DMS153 (cell line): ENCODE measurements at regions not wholly inside any gene's neighbourhood (a gene's known extent, or its start where the extent isn't known, plus 50 kb on each side); places are given as distances from the start of the nearest gene placed in this dataset.

Experiments
- DNase-seq: peaks from one replicate; lab custom pipeline; 2025; lab: John Stamatoyannopoulos, UW

DNA sequence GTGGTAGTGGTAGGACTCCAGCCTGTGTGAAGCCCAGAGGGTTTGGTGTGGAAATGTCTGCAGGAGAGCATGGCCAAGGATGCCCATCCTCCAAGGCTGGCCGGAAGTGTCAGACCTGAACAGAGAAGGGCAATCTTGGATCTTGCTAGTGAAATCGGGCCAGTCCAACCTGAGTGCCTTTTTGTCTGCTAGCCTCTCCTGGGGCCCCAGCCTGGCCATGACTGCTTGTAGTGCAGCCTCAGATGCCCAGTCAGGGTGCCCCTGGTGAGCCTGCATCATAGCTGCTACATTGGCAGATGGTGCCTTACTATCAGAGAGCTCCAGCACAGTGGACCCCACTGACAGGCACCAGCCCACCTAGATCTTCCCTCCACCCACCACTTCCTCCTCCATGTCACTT, 99.3 kb upstream of the PCDH18 start:
- DNase-seq = no peak

DNA sequence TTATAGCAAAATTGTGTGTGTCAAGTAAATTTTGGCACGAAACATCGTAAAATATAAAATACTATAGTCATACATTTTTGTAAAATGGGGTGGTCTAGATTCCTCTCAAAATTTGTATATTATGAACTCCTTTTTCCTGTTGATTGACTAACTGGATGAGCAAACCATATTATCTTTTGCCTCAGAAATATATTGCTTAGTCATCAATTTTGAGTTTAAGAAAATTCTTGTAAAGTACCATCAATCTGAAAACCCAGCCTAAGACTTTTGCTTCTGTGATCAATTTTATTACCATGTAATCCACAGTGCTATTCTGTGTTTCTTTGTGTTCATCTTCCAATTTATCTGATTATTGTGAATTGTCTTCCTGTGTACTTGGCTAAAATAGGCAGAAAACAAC, 98.0 kb upstream of the PCDH18 start:
- no peak for DNase-seq

- no peak for DNase-seq
These were observed 95.6 kb upstream of the PCDH18 start for GRCh38 chr4:137627739-137628460.

DNA sequence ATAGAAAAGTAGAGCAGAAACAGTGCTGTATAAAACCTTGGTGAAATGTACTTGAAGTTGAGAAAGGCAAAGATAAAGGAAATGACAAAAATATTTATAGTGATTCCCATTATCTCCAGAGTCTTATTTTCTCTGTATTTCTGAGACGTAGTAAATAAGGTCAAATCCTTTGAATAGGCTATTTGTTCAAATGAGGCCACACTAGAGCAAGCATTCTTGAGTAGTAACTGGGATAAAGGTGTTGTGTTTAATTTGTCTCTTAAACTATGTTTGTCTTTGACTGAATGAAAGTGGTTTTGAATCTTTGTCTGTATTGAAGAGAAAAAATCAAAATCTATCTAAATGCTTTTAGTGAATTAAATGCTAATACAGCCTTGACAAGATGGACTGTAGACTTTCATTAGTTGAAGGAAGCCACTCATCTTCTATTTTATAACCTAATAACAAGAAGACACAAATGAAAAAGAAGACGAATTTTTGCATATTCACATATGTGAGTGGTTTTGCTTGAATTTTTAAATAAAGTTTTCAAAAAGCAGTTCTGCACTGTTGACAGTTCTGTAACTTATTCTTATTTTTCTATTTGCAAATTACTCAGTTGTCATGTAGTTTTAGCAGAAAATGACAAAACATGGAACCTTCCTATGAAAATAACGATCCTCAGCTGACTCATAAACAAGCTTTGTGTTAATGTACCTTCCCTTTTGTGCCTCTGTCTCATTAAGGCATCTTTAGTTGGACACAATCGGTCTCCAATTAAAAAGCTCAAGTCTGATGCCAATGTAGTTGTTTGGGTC, 94.8 kb upstream of the PCDH18 start:
- no peak for DNase-seq

DNA sequence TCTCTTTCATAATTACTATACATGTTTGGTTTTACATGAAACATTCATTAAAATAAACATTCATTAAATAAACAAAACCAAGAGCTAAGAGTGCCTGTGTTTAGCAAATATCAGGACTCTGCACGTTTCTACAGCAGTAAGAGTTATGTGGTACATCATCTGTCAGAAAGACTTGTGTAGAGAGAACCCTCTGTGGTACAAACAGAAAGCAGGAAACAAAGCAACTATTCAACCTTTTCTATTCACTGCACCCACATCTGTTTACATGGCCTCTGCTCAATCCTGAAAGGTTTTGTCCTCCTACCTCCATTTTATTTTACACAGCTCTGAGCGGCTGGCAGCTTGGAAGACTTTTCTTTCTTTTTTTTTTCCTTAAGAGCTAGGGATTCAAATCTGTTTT, 90.7 kb upstream of the PCDH18 start:
- peak; percentile 89 for DNase-seq

GRCh38 chr4:137621056-137621455, 88.8 kb upstream of the PCDH18 start:
- peak; percentile 79 for DNase-seq

- DNase-seq = peak; percentile 75
These were observed 82.2 kb upstream of the PCDH18 start for GRCh38 chr4:137614491-137614890.

GRCh38 chr4:137611998-137612700, 79.9 kb upstream of the PCDH18 start:
- DNase-seq = no peak

DNA sequence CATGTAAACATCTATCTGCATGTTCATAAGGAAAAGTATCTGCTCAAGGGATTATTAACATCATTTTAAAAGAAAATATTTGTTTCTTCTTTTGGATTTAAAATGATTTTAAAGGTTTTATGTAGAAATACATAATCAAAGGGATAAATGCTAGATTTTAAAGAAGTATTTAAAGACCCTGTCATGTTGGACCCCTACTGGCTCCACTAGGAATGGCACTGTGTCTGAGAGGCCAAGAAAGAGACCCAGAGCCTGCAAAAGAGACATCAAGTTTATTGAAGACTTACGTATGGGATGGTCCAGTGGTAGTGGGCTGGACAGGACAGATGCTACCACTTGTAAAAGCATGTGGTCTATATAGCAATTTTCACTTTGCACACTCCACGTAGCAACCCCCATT, 78.7 kb upstream of the PCDH18 start:
- no peak for DNase-seq

DNA sequence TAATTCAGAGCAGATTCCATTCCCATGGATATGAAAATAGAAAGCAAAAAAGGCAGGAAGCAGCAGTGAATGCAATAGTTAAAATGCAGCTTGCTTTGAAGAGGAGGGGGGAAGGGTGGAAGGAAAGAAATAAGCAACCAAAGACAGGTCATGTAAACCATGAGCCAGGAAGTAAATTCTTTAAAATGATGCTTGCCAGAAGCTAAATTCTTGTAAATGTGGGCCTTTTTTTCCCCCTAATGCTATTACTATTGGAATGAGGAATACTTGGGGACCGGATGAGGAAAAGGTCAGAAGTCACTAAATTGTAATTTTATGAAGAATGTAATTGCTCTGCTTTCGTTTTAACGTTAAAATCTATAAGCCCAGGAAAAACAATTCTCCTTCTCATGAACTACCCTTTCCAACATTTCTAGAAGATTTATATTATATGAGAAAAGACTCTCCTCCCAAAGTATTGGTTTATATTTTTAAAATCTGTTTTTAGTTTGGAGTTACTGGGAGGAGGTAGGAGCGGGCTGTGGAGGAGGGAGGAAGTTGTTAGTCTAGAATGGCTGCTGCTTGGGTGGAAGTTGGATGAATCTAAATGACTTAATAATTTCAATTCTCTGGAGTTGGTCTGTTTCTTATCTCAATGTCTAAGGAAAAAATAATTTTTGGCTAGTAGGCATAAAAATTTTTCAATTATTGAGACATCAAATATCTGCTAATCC, 77.6 kb upstream of the PCDH18 start:
- DNase-seq = no peak

- no peak for DNase-seq
These were observed 75.8 kb upstream of the PCDH18 start for GRCh38 chr4:137608085-137608484.

DNA sequence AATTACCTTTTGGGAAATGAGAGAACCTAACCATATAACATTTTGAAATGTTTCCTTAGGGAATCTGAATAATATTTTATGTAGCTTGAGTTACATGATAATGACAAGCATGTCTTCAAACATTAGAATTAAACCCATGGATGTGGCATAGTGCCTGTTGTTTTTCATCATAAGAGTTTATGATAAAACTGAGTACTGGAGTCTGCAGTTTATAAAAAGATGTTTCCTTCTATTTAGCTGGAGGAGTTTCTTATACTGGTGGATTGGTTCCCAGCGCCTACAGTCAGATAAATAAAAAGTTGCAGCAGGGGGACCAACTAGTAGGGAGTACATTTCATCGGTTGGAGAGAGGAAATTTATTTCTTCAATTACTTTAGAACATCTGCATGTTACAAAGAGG, 70.1 kb upstream of the PCDH18 start:
- no peak for DNase-seq

DNA sequence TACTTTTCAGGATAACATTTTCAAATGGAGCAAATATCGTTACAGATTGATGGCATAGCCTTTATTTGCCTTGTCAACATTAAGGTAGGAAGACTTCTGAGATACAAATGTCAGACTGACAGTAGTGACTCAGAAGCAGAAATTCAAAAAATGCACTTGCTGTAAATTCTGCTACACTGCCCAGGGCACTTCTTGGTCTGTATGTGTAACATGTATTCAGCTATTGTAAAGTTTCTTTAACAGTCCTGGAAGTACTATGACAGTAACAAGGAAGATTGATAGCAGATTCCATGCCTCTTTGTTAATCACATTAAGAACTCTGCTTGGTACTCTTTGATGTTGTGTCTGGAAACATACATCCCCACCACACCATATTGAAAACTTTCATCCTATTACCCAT, 69.6 kb upstream of the PCDH18 start:
- no peak for DNase-seq

- DNase-seq = peak; percentile 38
These were observed 67.4 kb upstream of the PCDH18 start for GRCh38 chr4:137599734-137600133.

DNA sequence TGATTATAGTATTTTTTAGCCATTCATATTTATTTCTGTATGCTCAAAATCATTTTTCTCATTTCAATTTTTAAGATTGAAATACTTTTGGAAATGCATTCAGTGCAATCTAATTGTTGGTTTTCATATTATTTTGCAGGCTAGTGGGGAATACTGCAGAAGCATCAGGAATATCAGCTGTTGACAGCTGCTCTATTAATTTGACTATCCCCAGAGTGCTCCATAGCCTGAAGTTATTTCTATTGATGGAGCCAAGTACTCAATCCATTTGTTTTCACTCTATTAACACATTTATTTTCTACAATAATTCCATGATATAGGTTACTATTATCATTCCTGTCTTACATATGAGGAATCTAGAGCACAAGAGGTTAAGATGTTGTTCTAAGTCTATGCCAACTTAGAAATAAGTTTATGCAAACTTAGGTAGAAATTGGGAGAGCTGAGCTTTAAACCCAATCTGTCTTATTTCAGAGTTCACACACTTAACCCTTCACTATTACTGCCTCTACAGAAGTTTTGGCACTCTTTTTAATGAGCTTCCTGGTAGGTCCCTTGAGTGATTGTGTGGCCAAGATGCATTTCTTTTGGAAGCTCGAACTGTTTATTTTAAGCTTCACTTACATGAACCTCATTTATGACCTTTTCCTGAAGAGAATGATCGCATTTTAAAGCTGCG, 65.6 kb upstream of the PCDH18 start:
- no peak for DNase-seq

- no peak for DNase-seq
These were observed 55.5 kb upstream of the PCDH18 start for GRCh38 chr4:137587796-137588195.

DNA sequence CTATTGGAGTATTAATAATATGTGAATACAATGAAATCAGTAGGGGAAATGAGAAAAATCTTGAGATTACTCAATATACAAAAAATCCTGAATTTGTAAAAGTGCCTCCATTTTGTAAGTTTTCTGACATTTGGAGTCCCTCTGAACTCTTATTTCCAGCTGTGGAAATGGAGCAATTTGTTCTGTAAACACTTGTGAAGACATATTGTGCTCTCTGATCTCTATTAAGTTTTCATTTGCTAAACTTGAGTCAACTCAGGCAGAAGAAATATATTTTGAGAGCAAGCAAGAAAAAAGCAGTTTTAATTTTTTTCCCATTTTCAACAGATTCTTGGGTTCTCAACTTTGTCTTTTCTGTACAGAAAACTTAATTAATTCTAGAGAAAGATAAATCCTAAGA, 51.4 kb upstream of the PCDH18 start:
- no peak for DNase-seq
